NT2/D1 (cell line): ENCODE measurements at regions not wholly inside any gene's neighbourhood (a gene's known extent, or its start where the extent isn't known, plus 50 kb on each side); places are given as distances from the start of the nearest gene placed in this dataset.

Experiments
- DNase-seq: peaks from one replicate; pipeline ENCODE4 v3.0.0-alpha.2; 2011; ENCODE audit warnings: low read depth, low spot score
- H3K27me3 ChIP-seq: 2 replicates; pipeline ENCODE4 v1.6.0; 2011; ENCODE audit warnings: mild to moderate bottlenecking; ENCODE audit not compliant: insufficient read length, insufficient read depth
- H3K36me3 ChIP-seq: 2 replicates; pipeline ENCODE4 v1.6.1; 2011; ENCODE audit warnings: mild to moderate bottlenecking, low read length, mixed read lengths; ENCODE audit not compliant: insufficient read depth, insufficient read length
- H3K4me1 ChIP-seq: 2 replicates; pipeline ENCODE4 v1.5.1; 2011; ENCODE audit not compliant: insufficient read depth, insufficient read length
- H3K4me3 ChIP-seq: 2 replicates; pipeline ENCODE4 v1.5.1; 2011; ENCODE audit warnings: low read depth; ENCODE audit not compliant: insufficient read length
- H3K9ac ChIP-seq: 2 replicates; pipeline ENCODE4 v1.6.0; 2011; ENCODE audit warnings: low read depth; ENCODE audit not compliant: insufficient read length
- H3K9me3 ChIP-seq: 2 replicates; pipeline ENCODE4 v1.5.1; 2011; ENCODE audit warnings: mild to moderate bottlenecking, low read length; ENCODE audit not compliant: insufficient read depth
- SUZ12 ChIP-seq: IDR thresholded peaks from 2 replicates; pipeline ENCODE4 v1.6.1; 2011; ENCODE audit not compliant: insufficient read length, insufficient read depth; ENCODE audit errors: extremely low read depth
- YY1 ChIP-seq: IDR thresholded peaks from 2 replicates; pipeline ENCODE4 v1.6.1; 2011; ENCODE audit not compliant: insufficient read length, insufficient read depth
- ZNF274 ChIP-seq: IDR thresholded peaks from 2 replicates; pipeline ENCODE4 v1.6.1; 2011; ENCODE audit warnings: mild to moderate bottlenecking, low read depth, low read length

DNA sequence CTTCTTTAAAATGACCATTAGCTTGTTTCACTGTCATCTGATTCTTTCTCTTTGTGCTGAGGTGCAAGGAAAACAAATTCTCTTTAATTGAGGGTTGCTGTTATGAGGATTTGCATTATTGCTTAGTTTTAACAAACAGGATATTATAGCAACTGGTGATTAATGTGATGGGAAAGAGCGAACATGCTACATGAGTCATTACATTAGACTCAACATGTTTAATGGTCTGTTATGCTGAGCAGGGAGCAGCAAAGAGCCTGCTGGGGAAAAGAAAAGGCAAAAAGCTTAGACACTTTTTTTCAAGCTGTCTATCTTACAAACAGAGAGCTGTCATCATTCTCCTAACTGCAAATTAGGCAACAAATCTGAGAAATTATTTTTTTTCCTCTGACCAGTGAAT lies 230.5 kb upstream of the LCORL start:
- Histone ChIP-seq H3K4me1 (no peaks in the 10 kb centered on the region), H3K9me3 (no peaks in the 10 kb centered on the region), H3K36me3 (no peaks in the 10 kb centered on the region), H3K27me3 (no peaks in the 10 kb centered on the region), H3K9ac (no peak overlapping the region), H3K4me3 (no peak overlapping the region)
- TF ChIP-seq SUZ12 (no peak), YY1 (no peak), ZNF274 (no peak)
- no peak for DNase-seq

DNA sequence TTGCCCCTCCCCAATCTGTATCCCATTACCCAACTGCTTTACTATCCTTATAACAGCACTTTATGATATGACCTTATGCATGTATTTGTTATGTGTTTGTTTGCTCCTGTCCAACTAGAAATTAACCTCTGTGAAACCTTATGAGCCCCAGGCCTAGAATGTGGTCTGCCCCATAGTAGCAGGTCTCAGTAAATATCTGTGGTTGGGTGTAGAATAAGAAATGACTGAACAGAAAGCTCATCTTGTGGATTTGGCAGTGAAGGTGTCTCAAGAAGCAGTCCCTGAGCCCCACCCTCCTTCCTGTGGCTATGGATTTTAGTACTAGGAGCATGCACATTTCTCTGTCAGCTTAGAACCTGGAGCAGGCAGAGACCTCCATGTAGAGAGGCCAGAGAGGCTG lies 229.0 kb upstream of the LCORL start:
- no peak for DNase-seq
- Histone ChIP-seq H3K9me3 (no peaks in the 10 kb centered on the region), H3K9ac (no peak overlapping the region), H3K4me1 (no peaks in the 10 kb centered on the region), H3K36me3 (no peaks in the 10 kb centered on the region), H3K4me3 (no peak overlapping the region), H3K27me3 (no peaks in the 10 kb centered on the region)
- TF ChIP-seq YY1: no peak
- no peak for TF ChIP-seq SUZ12
- TF ChIP-seq ZNF274: no peak

DNA sequence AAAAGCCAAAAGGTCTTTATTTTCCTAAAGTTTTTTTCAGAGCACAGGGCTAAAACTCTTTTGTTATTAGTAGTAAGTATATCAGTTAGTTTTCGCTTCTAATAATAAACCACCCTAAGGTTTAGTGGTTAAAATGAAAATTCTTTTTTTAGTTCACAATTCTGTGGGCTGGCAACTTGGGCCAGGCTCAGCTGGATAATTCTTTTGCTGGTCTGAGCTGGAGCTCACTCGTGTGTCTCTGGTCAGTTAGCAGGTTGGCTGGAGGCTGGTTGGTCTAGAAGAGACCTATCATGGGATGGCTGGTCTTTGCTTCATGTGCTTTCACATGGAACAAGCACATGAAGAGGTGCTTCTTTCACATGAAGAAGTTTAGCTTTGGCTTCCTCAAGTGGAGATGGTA lies 227.1 kb upstream of the LCORL start:
- Histone ChIP-seq H3K9me3 (no peaks in the 10 kb centered on the region), H3K27me3 (no peaks in the 10 kb centered on the region), H3K4me1 (no peaks in the 10 kb centered on the region), H3K4me3 (no peak overlapping the region), H3K9ac (no peak overlapping the region), H3K36me3 (no peaks in the 10 kb centered on the region)
- TF ChIP-seq SUZ12 (no peak), ZNF274 (no peak), YY1 (no peak)
- no peak for DNase-seq

DNA sequence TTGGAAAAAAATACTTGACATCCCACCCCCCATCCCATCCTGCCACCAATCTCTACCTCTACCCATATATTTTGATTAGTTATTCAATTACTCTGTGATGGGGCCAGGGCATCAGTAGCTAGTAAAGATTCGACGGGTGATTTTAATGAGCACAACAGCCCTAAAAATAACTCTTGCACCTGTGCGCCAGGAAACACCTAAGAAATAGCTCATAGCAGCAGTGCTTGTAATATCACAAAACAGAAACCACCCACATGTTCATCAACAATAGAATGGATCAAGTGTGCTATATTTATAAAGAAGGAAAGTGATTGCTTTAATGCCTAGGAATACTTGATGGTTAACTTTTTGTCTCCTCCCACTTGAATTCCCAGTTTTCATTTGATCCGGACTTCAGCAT lies 225.6 kb upstream of the LCORL start:
- Histone ChIP-seq H3K36me3 (no peaks in the 10 kb centered on the region), H3K9ac (no peak overlapping the region), H3K4me3 (no peak overlapping the region), H3K27me3 (no peaks in the 10 kb centered on the region), H3K4me1 (no peaks in the 10 kb centered on the region), H3K9me3 (no peaks in the 10 kb centered on the region)
- no peak for TF ChIP-seq ZNF274
- TF ChIP-seq YY1: no peak
- no peak for TF ChIP-seq SUZ12
- DNase-seq: no peak

DNA sequence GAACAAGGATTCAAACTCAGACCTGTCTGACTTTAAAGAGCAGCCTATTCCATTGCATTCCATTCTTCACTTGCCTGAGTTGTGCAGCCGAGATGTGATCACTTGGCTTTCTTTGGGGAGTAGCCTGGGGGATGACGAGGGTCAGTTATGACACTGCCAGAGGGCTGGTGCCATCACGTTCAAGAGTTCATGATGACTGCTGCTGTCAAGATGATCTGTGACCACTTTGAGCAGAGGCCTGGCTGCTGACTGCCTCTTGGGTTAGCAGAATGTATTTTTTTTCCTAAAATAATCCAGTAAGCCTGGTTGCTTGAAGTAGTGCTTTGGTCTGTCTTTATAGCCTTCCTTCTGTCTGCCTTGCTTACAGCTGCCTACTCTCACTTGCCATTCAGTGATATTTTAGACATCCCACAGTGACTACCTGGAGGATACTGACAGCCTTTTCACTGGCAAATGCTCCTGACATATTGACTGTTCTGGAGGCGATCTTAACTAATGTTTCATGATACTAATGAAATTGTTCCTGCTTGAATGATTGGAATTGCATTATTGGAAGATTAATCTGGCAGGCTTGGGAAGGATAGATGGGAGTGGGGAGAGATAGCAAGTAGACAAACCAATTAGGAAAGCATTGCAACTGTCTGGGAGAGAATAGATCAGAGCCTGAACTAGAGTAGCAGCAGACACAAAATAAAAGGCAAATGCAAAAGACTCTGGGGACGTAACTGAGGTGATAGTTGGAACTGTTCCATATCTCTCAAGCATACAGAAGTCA lies 221.6 kb upstream of the LCORL start:
- H3K36me3 ChIP-seq: no peaks in the 10 kb centered on the region
- no peak for DNase-seq
- no peak overlapping the region for H3K4me3 ChIP-seq
- H3K9me3 ChIP-seq: no peaks in the 10 kb centered on the region
- TF ChIP-seq SUZ12: no peak
- no peak for TF ChIP-seq ZNF274
- TF ChIP-seq YY1: no peak
- H3K4me1 ChIP-seq: no peaks in the 10 kb centered on the region
- no peak overlapping the region for H3K9ac ChIP-seq
- H3K27me3 ChIP-seq: no peaks in the 10 kb centered on the region

DNA sequence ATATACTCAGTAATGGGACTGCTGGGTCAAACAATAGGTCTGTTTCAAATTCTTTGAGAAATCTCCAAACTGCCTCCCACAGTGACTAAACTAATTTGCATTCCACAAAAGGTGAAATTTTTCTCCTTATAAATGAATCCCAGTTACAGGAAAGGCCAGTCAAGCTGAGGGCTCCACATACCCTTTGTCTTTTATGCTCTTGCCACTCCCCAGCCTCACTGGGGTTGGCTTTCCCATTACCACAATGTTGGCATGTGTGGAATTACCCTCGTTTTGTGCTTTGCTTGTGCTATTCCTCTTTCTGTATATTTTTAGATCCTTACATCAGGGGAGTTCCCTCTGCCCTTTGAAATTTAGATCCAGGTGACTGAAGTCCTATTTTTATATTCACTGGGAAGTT lies 220.2 kb upstream of the LCORL start:
- Histone ChIP-seq H3K36me3 (no peaks in the 10 kb centered on the region), H3K9ac (no peak overlapping the region), H3K9me3 (no peaks in the 10 kb centered on the region), H3K4me3 (no peak overlapping the region), H3K4me1 (no peaks in the 10 kb centered on the region), H3K27me3 (no peaks in the 10 kb centered on the region)
- no peak for TF ChIP-seq YY1
- no peak for TF ChIP-seq SUZ12
- TF ChIP-seq ZNF274: no peak
- DNase-seq: no peak

DNA sequence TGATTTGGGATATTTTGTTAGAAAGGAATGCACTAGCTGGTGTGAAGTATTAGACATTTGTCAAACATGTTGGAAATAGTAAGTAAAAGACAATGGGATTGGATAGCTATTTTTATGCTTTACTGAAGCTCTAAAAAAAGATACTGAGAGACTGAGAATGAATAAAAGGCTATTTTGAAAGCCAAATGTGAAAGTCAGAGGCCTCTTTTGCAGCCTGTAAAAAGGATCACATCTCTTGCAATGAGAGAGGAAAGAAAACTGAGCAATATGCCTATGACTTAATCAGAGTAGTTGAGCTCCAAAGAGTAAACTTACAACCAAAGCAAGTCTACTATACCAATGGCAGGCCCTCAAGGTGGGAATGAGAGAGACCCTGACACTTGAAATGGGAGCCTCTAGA lies 212.6 kb upstream of the LCORL start:
- no peaks in the 10 kb centered on the region for H3K27me3 ChIP-seq

DNA sequence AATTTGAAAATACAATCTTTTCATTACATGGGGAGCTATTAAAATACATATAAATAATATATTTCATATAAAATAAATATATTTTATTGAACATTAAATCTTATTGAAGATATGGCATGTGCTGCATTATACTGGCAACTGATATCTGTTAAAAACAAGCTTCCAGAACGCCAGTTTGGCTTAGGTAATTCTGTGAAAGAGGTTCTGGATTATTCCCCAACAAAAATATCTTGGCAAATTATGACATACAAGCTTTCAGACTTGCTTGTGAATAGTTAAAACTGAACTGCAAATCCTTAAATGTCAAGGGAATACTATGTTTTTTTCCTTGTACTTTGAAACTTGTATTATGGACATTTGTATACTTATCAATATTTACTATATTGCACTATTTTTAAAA lies 210.2 kb upstream of the LCORL start:
- Histone ChIP-seq H3K4me1 (no peaks in the 10 kb centered on the region), H3K9me3 (peaks cover 18% of the 10 kb centered on the region; the same call in 1 of the 2 replicates), H3K9ac (no peak overlapping the region), H3K4me3 (no peak overlapping the region), H3K36me3 (no peaks in the 10 kb centered on the region), H3K27me3 (no peaks in the 10 kb centered on the region)
- no peak for DNase-seq
- no peak for TF ChIP-seq YY1
- no peak for TF ChIP-seq SUZ12
- no peak for TF ChIP-seq ZNF274

More for the DNA sequence above, 212.6 kb upstream of the LCORL start:
- DNase-seq: no peak
- no peak overlapping the region for H3K4me3 ChIP-seq
- no peaks in the 10 kb centered on the region for H3K36me3 ChIP-seq
- H3K9me3 ChIP-seq: peaks cover 11% of the 10 kb centered on the region; the same call in 1 of the 2 replicates
- TF ChIP-seq SUZ12 (no peak), ZNF274 (no peak), YY1 (no peak)
- H3K9ac ChIP-seq: no peak overlapping the region
- no peaks in the 10 kb centered on the region for H3K4me1 ChIP-seq
